LNCAP (cell line): ENCODE measurements at regions not wholly inside any gene's neighbourhood (a gene's known extent, or its start where the extent isn't known, plus 50 kb on each side); places are given as distances from the start of the nearest gene placed in this dataset.

Experiments
- CTCF ChIP-seq: fragments of 450-650 bp; IDR thresholded peaks from 2 replicates; pipeline ENCODE4 v1.5.1; 2017; ENCODE audit warnings: mild to moderate bottlenecking

DNA sequence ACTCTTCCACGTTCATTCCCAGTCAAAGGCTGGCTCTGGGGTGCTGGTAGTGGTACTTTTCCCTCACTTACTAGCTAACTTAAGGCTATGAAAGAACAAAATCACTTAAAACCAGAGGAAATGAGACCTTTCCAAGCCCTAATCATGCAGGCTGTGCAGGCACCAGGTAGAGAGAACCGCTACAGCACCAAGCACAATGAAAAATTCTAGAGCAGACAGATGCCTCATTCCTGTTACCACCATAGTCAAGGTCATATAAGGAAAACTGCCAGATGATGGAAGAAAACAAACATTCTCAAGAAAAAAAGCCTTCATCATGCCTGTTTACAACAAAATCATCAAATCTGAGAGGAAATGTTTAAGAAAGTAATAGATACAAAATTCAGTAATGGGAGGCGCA, 374.4 kb upstream of the PDE4D start:
- TF ChIP-seq CTCF: no peak

GRCh38 chr5:60263346-60263745, 369.8 kb upstream of the PDE4D start:
- TF ChIP-seq CTCF: no peak

DNA sequence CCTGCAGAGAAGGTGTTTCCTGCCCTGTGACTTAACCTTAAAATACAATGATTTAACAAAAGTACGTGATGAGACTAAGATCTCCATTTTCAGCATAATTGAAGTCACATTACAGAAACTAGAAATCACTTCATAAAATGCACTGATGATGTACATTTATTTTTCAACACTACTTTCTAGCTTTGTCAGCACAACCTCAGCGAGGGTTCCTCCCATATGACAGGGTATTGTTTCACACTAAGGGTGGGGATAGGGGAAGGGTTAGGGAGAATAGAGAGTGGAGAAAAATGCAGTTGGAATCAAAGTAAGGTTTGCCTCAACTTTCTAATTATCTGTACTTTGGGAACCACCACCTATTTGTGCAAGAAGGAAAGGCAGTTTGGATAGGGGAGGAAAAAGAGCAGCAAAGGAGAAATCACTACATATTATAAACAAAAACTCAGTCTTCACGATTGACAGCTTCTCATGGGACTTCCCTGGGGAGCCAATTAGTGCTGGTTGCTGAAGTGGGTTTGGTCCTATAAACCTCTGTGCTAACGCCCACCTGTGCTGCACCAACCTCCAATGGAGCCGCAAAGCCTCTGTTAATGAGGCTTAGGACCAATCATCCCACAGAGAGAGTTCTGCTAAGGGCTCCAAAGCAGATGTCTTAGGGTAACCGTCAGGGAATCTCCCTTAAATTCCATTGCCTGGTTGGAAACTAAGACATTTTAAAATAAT, 369.2 kb upstream of the PDE4D start:
- no peak for TF ChIP-seq CTCF

- no peak for TF ChIP-seq CTCF
Measured at GRCh38 chr5:60261732-60262131, 368.2 kb upstream of the PDE4D start.

GRCh38 chr5:60260658-60261057, 367.1 kb upstream of the PDE4D start:
- no peak for TF ChIP-seq CTCF

DNA sequence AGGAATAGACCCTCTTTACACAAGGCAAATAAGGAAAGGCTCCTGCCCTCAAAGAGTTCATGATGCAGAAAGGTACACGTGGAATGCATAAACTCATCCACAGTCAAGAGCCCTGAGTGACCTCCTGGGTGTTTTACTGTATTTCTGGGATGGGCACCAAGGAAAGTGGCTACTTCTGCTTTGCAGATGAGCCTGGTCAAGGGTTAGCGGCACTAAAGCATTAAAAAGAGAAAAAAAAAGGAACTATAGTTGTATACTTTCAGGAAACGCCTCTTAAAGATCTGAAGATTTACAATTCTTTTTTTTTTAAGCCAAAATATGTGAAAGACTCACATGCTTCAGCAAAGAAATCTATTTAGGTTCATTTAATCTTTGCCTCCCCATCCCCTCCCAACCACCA, 366.2 kb upstream of the PDE4D start:
- no peak for TF ChIP-seq CTCF

- TF ChIP-seq CTCF: no peak
Measured at GRCh38 chr5:60257596-60258271, 364.2 kb upstream of the PDE4D start.
